ENCODE measurements at regions not wholly inside any gene's neighbourhood (a gene's known extent, or its start where the extent isn't known, plus 50 kb on each side); places are given as distances from the start of the nearest gene placed in this dataset.

DNA sequence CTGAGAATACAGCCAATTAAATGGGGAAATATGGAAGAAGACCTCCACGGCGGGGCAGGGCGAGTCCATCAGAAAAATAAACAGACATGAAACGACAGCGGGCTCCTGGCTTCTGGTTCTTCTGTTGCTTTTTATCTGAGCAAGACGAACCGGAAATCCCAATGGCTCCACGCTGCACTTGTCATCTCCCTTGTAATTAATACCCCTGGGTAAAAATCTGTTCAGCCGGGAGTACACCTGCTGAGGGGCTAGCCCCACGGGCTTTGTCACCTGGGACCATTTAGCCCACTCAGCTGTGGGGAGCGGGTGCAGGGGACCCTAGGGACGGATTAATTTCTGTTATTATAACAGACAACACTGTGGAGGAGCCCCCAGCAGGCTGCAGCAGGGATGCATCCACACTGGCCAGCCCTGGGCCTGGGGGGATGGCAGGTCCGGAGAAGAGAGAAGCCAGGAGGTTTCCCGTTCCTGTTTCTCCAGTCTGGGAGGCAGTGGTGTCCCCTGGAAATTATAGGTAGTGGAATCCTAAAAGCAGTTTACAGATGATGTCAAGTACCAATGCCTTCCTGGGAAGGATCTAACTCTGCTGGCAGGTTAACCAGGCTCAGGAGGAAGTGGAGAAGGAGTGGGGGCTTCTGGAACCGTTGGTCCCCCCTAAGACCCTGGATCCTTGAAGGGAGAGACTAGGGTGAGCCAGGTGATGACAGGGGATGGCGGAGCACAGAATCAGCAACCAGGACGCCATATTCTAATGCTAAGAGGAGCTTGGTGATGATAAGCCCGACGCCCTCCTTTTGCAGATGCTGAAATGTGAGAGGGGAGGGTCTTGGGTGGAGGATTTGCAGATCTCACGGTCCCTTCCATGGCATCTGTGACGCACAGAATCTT lies 566.1 kb downstream of the PTPRU start:
- H3K9me3 Mint-ChIP-seq: peaks cover 3% of the 10 kb centered on the region
- H3K4me1 Mint-ChIP-seq: peaks cover 23% of the 10 kb centered on the region
- H3K27ac Mint-ChIP-seq: no peak overlapping the region
- TF ChIP-seq, protein P1, sequence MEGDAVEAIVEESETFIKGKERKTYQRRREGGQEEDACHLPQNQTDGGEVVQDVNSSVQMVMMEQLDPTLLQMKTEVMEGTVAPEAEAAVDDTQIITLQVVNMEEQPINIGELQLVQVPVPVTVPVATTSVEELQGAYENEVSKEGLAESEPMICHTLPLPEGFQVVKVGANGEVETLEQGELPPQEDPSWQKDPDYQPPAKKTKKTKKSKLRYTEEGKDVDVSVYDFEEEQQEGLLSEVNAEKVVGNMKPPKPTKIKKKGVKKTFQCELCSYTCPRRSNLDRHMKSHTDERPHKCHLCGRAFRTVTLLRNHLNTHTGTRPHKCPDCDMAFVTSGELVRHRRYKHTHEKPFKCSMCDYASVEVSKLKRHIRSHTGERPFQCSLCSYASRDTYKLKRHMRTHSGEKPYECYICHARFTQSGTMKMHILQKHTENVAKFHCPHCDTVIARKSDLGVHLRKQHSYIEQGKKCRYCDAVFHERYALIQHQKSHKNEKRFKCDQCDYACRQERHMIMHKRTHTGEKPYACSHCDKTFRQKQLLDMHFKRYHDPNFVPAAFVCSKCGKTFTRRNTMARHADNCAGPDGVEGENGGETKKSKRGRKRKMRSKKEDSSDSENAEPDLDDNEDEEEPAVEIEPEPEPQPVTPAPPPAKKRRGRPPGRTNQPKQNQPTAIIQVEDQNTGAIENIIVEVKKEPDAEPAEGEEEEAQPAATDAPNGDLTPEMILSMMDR (IDR thresholded peaks at IDR 0.05; ENCODE audit: unreplicated experiment in 3 of 3): no peak
- H3K4me3 Mint-ChIP-seq: no peak overlapping the region
- H3K27me3 Mint-ChIP-seq (ENCODE audit: low read depth): peaks cover 21% of the 10 kb centered on the region
- no peaks in the 10 kb centered on the region for H3K36me3 Mint-ChIP-seq (ENCODE audit: low read depth)

DNA sequence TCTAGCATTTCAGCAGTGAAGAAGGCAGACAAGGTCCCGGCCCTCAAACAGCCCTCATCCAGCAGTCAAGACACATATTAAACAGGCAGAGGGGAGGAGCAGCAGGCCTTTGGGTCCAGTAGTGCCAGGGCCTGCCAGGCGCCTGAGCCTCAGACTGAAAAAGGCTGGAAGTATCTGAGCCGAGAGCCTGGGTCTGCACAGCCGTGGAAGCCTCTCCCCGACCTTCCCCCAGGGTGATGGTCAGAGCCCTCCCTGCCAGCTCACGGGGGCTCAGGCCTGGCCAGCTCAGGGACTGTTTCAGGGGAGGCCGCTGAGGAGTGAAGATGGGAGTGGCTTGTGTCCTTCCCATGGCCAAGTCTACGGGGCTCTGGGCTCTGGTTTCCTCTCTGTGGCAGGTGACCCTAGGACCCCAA lies 565.2 kb downstream of the PTPRU start:
- Mint-ChIP-seq H3K4me1 (peaks cover 23% of the 10 kb centered on the region), H3K9me3 (peaks cover 7% of the 10 kb centered on the region), H3K36me3 (ENCODE audit: low read depth) (no peaks in the 10 kb centered on the region), H3K27me3 (ENCODE audit: low read depth) (peaks cover 21% of the 10 kb centered on the region), H3K27ac (peak overlapping the region in 1 of 3 experiments; percentile 0), H3K4me3 (no peak overlapping the region)
- TF ChIP-seq, protein P1 (IDR thresholded peaks at IDR 0.05; ENCODE audit: unreplicated experiment in 3 of 3): no peak

DNA sequence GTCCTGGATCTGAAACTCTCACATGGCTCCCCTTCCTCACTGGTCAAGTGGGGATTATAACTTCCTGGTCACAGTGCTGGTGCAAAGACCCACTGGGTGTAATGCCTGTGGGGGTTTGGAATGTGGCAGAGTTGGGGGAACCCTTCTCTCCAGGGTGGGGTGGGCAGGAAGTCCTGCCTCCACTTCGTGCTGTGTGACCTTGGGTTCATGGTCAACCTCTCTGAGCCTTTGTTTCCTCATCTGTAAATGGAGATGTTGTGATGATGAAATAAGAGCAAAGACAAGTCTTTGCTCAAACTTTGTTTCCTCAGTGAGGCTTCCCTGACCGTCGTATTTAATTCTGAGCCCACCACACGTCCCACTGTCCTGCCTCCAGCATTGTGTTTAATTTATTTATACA lies 564.7 kb downstream of the PTPRU start:
- H3K27me3 Mint-ChIP-seq (ENCODE audit: low read depth): peaks cover 21% of the 10 kb centered on the region
- peaks cover 9% of the 10 kb centered on the region for H3K9me3 Mint-ChIP-seq
- no peak overlapping the region for H3K27ac Mint-ChIP-seq
- H3K4me1 Mint-ChIP-seq: peaks cover 23% of the 10 kb centered on the region
- H3K4me3 Mint-ChIP-seq: no peak overlapping the region
- TF ChIP-seq, protein P1 (IDR thresholded peaks at IDR 0.05; ENCODE audit: unreplicated experiment in 3 of 3): no peak
- no peaks in the 10 kb centered on the region for H3K36me3 Mint-ChIP-seq (ENCODE audit: low read depth)

DNA sequence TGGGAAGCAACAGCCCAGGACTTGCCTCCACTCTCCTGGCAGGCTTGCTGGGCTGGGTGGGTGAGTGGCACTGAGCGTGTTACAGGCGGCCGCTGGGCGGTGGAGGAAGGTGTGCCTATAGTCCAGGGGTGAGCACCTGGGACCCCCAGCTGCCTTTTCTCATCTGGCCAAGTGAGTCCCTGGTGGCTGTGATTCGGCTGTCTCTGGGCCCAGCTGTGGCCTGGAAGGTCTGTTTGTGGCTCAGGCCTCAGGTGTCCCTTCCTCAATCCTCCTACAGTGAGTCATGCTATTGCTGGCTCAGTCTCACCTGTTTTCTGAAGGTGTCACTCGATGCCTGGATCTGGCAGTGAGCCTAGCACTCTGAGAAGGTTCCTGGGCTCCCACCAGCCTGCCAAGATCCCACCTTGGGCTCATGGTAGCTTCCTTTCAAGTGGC lies 564.2 kb downstream of the PTPRU start:
- Mint-ChIP-seq H3K27me3 (ENCODE audit: low read depth) (peaks cover 17% of the 10 kb centered on the region), H3K4me1 (peaks cover 23% of the 10 kb centered on the region), H3K9me3 (peaks cover 14% of the 10 kb centered on the region), H3K4me3 (no peak overlapping the region), H3K36me3 (ENCODE audit: low read depth) (no peaks in the 10 kb centered on the region), H3K27ac (no peak overlapping the region)
- TF ChIP-seq, protein P1 (IDR thresholded peaks at IDR 0.05; ENCODE audit: unreplicated experiment in 3 of 3): no peak

DNA sequence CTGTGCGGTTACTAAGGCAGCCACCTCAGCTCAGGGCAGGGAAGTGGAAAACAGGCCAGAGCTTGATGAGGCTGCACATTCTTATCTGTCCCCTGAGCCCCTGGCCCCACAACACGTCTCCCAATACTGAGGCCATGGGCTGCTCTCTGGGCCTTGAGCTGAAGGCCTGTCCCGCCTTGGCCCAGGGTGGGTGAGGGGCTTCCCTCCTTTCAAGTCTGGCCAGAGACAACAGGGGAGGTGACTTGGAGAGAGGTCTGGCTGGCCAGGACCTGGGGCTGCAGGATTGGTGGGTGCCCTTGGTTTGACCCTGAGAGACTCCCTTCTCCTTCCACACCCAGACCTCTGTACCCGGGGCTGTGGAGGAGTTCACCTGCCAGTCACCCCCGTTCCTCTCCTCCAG lies 563.8 kb downstream of the PTPRU start:
- H3K27ac Mint-ChIP-seq: no peak overlapping the region
- TF ChIP-seq, protein P1 (IDR thresholded peaks at IDR 0.05; ENCODE audit: unreplicated experiment in 3 of 3): no peak
- peaks cover 13% of the 10 kb centered on the region for H3K27me3 Mint-ChIP-seq (ENCODE audit: low read depth)
- H3K36me3 Mint-ChIP-seq (ENCODE audit: low read depth): no peaks in the 10 kb centered on the region
- H3K9me3 Mint-ChIP-seq: peaks cover 16% of the 10 kb centered on the region
- H3K4me3 Mint-ChIP-seq: no peak overlapping the region
- peaks cover 23% of the 10 kb centered on the region for H3K4me1 Mint-ChIP-seq
